ENCODE measurements at regions not wholly inside any gene's neighbourhood (a gene's known extent, or its start where the extent isn't known, plus 50 kb on each side); places are given as distances from the start of the nearest gene placed in this dataset.
"Not testable (repeated sequence)": the region's sequence is repeated elsewhere in the genome, so short reads cannot be mapped to it uniquely, and the experiment has no call there.

DNA sequence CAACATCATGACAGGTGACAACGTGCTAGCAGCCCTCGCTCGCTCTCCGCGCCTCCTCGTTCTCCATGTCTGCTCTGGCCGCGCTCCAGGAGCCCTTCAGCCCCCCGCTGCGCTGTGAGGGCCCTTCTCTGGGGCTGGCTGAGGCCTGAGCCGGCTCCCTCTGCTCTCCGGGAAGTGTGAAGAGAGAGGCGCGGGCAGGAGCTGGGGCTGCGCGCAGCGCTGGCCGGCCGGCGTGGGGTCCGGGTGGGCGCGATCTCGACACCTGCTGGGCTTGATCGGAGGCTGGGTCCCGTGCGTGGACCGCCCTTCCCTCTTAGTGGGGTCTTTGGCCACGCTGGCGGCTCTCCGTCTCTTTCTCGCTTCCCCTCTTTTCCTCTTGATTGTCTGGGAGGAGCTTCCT lies 195.5 kb downstream of the ANKRD30BL start:
- Histone ChIP-seq H3K4me3 (ENCODE audit: insufficient read depth, low read depth, low read length) (no peak overlapping the region), H3K36me3 (replicated peaks; ENCODE audit: control insufficient read depth, insufficient read depth, low read length) (no peaks in the 10 kb centered on the region), H3K27me3 (ENCODE audit: control insufficient read depth, insufficient read depth, low read length) (no peaks in the 10 kb centered on the region)
- DNase-seq, result no peak

DNA sequence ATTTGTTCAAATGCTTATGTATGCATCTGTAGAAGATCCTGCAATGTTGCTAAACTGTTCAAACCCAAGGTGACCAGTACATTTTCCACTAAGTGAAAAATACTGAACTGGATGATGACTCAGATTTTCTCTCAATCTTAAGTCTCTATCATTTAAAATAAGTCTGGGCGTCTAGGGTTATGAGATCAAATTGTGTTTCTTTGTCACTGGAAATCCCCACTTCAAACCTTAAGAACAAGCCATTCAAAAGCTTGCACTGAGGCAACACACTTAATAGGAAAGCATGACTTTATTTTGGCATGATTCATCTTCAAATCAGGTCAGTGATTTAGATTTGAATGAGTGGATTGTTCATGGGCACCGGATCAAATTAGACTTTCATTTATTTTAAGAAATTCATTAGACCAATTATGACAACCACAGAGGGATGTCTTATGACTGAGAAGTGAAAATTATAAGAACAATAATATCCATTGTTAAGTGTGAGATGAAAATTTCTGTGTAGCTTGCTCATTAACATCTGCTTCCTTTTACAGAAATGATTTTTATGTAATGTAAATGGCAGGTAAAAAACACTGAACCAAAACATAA lies 203.6 kb downstream of the ANKRD30BL start:
- not testable (repeated sequence) for H3K4me3 ChIP-seq (ENCODE audit: insufficient read depth, low read depth, low read length); H3K36me3 ChIP-seq (replicated peaks; ENCODE audit: control insufficient read depth, insufficient read depth, low read length); H3K27me3 ChIP-seq (ENCODE audit: control insufficient read depth, insufficient read depth, low read length); DNase-seq

DNA sequence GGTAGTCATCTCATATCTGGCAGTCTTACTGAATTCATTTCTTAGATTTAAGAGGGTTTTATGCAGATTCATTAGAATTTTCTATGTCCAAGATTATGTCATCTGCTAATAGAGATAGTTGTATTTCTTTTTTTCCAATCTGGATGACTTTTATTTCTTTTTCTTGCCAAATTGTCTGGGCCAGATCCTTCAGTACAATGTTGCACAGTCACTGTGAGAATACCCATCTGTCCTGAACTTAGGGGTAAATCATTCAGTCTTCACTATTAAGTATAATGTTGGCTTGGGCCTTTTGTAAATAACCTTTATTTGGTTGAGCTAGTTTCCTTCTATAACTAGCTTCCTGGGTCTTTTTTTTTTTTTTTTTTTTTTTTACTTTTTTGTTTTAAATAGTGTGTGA lies 213.1 kb downstream of the ANKRD30BL start:
- H3K36me3 ChIP-seq (replicated peaks; ENCODE audit: control insufficient read depth, insufficient read depth, low read length); DNase-seq; H3K4me3 ChIP-seq (ENCODE audit: insufficient read depth, low read depth, low read length); H3K27me3 ChIP-seq (ENCODE audit: control insufficient read depth, insufficient read depth, low read length): not testable (repeated sequence)

DNA sequence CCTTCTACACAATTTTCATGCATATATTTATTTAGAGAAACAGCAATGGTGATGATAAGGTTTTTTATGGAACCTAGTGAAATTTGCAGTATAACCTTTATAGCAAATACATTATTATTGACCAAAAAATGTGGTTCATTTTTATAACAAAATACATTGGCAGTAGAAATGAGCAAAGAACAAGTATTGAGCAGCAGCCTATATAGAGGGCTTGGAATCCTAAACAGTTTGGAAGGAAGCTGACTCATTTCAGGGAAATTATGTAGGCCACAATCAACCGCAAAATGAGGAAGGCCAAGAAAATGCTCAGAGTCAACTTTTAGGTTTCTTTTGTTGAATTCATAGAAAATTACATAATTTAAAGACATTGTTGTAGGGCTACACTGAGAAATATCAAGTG lies 238.5 kb downstream of the ANKRD30BL start:
- H3K4me3 ChIP-seq (ENCODE audit: insufficient read depth, low read depth, low read length); DNase-seq; H3K36me3 ChIP-seq (replicated peaks; ENCODE audit: control insufficient read depth, insufficient read depth, low read length); H3K27me3 ChIP-seq (ENCODE audit: control insufficient read depth, insufficient read depth, low read length): not testable (repeated sequence)

DNA sequence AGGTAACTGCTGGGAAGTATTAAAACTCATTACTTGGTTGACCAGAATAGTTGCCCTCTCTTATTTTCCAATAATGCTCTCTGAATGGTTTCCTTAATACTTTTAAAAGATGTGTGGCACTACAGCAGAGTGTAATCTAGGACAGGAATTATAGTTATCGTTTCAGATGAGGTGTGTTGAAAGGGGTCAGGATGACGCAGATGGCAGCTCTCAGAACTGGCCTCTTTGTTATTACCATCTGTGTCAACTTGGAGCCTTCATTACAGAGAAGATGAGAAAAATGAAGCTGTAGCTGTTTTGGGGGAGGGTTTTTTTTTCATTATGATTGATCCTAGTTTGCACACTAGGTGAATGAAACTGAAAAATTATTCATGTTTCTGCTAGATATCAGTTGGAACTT lies 238.9 kb downstream of the ANKRD30BL start:
- DNase-seq; H3K4me3 ChIP-seq (ENCODE audit: insufficient read depth, low read depth, low read length); H3K36me3 ChIP-seq (replicated peaks; ENCODE audit: control insufficient read depth, insufficient read depth, low read length); H3K27me3 ChIP-seq (ENCODE audit: control insufficient read depth, insufficient read depth, low read length): not testable (repeated sequence)
